ENCODE measurements at regions not wholly inside any gene's neighbourhood (a gene's known extent, or its start where the extent isn't known, plus 50 kb on each side); places are given as distances from the start of the nearest gene placed in this dataset.

DNA sequence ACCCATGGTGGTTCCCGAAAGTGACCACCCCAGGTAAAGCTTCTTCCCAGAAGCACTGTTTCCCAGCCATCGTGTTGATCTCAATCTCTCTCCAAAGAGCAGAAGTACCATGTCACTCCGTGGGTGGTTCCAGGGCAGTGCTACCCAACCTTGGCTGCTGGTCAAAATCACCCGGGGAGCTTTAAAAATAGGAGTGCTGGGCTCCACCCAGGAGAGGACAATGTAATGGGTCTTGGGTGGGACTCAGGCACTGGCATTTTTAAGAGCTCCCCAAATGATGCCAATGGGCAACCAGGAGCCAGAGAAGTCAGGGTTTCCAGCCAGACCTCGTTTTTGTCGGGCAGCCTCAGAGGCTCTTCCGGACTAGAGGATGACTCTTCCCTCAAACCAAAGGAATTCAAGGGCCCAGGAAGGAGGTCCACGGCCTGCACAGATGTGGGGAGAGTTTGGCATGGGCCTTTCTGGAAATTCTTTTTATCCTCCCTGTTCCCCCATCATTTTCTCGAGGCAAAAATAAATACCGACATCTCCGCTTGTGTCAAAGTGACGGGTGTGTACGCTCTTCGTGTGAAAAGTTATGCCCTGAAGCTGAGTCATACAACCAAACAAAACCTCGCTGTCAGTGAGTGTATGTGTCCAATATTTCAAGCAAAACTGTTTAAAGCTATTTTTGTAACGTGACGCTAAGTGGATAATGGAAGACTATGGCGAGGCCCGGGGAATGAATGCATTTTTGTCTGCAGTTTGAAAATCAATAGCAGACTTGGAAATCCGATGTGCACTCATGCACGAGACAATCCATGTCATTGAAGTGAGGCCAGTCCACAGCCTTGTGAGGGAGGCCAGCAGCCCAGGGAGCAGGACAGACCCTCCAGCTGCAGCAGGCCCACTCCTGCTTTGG is 364.1 kb downstream of the FOXL1 start:
- TF ChIP-seq, protein P1, sequence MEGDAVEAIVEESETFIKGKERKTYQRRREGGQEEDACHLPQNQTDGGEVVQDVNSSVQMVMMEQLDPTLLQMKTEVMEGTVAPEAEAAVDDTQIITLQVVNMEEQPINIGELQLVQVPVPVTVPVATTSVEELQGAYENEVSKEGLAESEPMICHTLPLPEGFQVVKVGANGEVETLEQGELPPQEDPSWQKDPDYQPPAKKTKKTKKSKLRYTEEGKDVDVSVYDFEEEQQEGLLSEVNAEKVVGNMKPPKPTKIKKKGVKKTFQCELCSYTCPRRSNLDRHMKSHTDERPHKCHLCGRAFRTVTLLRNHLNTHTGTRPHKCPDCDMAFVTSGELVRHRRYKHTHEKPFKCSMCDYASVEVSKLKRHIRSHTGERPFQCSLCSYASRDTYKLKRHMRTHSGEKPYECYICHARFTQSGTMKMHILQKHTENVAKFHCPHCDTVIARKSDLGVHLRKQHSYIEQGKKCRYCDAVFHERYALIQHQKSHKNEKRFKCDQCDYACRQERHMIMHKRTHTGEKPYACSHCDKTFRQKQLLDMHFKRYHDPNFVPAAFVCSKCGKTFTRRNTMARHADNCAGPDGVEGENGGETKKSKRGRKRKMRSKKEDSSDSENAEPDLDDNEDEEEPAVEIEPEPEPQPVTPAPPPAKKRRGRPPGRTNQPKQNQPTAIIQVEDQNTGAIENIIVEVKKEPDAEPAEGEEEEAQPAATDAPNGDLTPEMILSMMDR (conservative IDR thresholded peaks at IDR 0.05; ENCODE audit: low read depth, low read length): no peak
- peak; percentile 42 for DNase-seq (ENCODE audit: low read depth)

DNA sequence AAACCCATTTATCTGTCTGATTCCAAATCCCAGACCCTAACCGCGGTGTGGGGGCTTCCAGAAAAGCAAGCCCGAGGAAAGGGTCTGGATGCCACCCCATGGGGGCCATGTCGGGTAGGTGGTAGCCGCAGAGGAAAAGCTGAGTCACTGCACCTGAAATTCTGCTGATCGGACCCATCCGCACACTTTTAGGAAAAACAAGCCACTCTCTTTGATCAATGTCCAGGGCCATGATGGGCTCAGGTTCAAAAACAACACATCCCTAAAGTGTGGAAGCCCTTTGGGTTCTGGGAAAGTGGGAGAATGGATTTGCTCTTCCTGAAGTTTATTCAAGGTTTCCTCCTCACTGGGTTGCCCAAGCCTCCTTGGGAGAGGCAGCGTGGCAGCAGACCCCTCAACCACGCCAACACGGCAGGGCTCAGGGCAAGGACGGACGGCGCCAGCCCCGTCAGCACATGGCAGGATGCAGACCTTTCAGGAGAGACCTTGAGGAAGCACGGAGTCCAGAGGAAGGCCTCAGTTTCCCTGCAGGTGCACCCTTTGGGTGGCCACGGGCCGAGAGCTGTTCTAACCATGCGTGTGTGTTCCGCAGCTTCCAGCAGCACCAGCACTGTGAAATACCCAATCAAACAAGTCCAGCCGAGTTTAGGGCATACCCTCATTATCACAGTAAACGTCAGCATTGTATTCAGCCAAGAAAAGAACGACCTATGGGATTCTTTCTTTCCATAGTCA is 367.0 kb downstream of the FOXL1 start:
- TF ChIP-seq, protein P1 (conservative IDR thresholded peaks at IDR 0.05; ENCODE audit: low read depth, low read length): no peak
- DNase-seq (ENCODE audit: low read depth): no peak
- H3K4me3 ChIP-seq (ENCODE audit: low read length): no peak overlapping the region

More for the DNA sequence above, 364.1 kb downstream of the FOXL1 start:
- H3K4me3 ChIP-seq (ENCODE audit: low read length): no peak overlapping the region

DNA sequence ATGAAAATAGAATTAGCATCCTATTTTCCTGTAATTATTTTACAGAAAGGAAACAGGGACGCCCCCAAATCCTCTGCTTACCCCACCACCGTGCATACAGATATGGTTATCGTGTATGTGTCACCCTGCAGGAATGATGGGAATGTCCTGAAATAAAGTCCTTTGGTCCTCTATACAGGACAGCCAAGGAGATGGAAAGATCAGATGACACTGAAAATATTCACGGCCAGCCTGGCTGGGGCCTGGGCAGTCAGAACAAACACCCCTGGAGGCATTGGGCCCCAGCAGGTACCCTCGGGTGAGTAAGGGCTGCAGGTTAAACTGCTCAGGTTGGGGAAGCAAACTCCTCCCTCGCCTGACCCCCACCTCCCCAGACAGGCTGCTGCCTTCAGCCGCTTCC is 368.0 kb downstream of the FOXL1 start:
- no peak for DNase-seq (ENCODE audit: low read depth)
- H3K4me3 ChIP-seq (ENCODE audit: low read length): no peak overlapping the region
- TF ChIP-seq, protein P1 (conservative IDR thresholded peaks at IDR 0.05; ENCODE audit: low read depth, low read length): no peak

DNA sequence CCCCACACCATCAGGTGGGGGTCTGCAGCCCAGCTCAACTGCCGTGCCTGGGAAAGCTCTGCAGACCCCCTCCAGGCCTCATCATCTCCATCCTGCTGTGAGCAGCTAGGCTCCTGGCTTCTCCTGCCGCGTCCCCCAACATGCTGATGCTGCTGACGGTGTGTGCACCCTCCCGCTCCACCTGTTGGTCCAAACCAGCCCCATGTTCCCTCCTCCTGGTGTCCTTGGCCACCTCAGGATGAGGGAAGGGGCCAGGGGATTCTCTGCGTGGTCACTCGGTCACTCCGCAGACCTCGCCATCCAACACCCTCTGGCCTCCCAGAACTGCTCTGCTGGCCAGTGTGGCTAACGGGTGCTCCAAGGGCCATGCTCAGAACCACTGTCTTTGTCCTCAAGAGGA is 368.6 kb downstream of the FOXL1 start:
- no peak overlapping the region for H3K4me3 ChIP-seq (ENCODE audit: low read length)
- DNase-seq (ENCODE audit: low read depth): no peak
- TF ChIP-seq, protein P1 (conservative IDR thresholded peaks at IDR 0.05; ENCODE audit: low read depth, low read length): no peak

DNA sequence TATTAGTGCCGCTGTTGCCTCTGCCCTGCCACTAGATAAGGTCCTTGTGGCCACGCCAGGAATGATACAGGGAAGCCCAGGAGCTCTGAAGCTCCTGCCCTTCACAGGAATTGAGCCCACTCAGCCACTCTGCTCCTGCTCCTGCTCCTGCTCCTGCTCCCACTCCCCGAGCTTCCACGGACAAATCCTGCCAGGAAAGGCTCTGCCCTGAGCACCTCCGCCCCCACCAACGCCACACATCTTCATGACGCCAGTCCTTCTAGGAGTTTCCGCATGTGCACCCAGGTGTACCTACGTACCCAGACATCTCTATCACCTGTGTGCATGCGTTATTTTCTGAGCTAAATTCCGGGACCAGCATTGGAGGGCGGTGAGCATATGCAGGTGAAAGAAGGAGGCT is 369.1 kb downstream of the C16orf95 start:
- TF ChIP-seq, protein P1 (conservative IDR thresholded peaks at IDR 0.05; ENCODE audit: low read depth, low read length): no peak
- DNase-seq (ENCODE audit: low read depth): no peak
- no peak overlapping the region for H3K4me3 ChIP-seq (ENCODE audit: low read length)

DNA sequence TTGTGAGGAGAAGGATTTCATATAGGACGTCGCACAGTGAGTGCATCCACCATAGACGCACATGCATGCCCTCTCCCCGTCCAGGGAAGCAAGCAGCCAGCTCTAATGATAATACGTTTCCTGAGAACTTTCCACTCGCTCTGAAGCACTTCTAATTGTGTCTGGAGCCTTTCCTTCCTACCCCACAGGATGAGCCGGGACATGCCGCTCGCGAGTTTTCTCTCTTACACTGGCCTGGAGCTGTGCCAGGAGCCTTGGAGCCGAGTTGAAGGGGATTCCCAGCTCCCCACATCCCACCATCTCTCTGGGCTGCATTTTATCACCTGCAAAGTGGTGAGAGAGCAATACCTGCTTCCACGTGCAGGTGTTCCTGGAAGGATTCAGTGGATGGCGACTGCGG is 368.1 kb downstream of the C16orf95 start:
- H3K4me3 ChIP-seq (ENCODE audit: low read length): no peak overlapping the region
- no peak for DNase-seq (ENCODE audit: low read depth)
- TF ChIP-seq, protein P1 (conservative IDR thresholded peaks at IDR 0.05; ENCODE audit: low read depth, low read length): no peak
